CD1c-positive myeloid dendritic cell (primary cell): ENCODE measurements at regions not wholly inside any gene's neighbourhood (a gene's known extent, or its start where the extent isn't known, plus 50 kb on each side); places are given as distances from the start of the nearest gene placed in this dataset.

Experiments
- DNase-seq: peaks from one replicate; pipeline ENCODE4 v3.0.0-alpha.2; 2016; ENCODE audit errors: extremely low spot score

DNA sequence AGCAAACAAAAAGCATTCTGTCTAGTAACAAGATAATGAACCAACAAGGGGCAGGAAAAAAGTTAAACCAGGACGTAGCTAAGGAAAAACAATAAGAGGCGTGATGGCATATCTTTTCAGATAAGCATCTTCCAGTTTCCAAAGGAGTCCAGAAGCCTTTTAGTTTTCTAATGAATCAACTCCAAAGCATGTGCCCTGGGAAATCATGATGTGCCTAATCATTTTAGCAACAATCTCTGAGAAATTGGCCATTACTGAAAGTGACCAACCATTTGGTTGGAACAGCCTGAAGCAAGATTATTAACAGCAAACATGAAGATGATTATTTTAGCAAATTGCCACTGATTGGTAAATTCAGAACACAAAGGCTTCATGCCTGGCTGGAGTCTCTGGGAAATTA lies 440.9 kb upstream of the MAF start:
- DNase-seq: no peak

DNA sequence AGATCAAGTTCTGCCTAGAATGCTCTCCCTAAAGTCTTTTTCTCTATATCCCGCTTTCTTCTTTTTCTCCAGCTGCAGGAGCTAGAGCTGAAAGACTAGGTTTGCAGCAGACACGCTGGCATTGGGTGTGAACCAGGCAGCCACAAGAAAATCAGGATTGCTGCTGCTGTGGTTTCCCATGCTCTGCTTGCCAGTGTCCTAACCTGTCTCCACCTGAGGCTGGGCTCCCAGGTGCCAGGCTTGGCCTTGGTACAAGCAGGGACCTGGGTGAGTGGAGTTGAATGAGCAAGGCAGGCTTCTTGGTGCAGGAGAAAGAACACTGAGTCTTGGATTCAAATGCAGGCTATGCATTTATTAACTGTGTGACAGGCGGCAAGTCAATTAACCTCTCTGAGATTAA lies 440.3 kb upstream of the MAF start:
- DNase-seq: no peak

DNA sequence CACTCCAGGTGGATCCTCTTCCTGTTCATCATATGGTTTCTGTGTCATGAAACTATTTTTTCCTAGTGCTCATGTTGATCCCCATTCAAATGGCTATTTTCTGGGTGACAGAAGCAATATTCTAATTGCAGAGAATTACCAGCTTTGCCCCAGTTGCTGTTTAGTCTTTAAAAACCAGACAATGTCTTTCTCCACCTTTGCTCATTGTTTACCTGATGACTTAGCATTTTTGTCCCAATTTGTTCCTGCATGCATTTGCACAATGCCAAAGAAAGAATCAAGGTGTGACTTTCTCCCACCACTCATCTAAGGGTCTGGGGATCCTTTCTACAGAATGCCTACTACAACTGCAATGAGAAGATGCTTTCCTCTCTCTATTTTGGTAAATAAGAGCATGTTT lies 439.9 kb upstream of the MAF start:
- DNase-seq: no peak

DNA sequence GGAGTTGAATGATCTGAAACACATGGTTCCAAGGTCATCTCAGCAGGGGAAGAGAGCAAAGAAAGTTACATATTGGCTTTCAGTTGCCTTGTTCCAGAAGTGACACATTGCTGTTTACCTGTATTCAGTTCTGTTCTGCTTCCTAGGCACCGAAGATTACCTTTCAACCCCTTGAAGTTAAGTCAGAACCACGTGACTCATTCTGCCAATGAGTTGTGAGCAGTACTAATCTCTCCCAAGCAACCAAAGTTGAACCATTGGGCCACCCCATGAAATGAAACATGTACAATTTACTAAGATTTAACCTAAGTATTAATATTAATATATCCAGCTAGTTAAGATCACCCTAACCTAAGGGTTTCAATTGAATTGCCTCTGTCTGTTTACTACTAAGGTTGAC lies 439.2 kb upstream of the MAF start:
- no peak for DNase-seq

DNA sequence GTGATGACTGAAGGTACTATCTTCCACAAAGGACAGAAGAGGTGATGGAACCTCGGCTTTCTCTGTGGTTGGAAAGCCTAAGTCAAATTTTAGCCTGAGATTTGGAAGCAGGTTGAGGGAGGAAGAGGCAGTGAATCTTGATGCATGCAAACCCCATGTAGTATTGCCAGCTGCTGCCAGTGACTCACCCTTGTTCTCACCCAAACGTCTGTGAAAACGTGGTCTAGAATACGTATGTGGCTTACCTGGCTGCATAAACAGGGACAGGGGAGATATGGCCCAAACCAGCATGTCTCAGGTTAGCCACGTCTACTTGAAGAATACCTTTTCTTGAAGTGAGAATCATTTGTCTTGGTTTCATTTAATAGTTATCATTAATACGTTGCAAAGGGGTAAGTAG lies 438.0 kb upstream of the MAF start:
- no peak for DNase-seq

DNA sequence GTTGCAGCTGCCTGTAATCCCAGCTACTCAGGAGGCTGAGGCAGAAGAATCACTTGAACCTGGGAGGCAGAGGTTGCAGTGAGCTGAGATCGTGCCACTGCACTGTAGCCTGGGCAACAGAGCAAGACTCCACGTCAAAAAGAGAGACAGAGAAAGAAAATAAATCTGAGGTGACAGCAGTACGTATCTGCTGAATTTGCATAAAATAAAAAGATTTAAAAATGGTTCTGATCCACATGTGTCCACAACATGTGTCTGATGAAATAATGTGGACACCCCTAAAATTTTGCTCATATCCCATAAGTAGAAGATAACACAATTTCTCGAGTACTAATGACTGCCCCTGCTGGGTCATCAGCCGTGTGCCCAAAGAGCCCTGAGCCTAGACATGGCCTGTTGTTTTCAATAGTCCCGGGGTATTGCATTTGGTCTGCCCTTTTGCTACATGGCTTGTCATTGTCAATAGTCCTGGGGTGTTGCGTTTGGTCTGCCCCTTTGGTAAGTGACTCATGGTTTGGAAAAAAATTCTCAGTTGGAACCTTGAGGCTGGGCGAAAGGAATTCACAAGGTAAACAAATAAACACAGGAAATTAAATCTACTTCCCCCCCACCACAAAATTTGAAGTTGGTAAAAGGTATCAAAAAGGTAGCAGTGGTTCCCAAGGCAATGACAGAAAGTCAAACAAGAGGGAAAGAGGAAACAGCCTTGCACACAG lies 434.6 kb upstream of the MAF start:
- no peak for DNase-seq

DNA sequence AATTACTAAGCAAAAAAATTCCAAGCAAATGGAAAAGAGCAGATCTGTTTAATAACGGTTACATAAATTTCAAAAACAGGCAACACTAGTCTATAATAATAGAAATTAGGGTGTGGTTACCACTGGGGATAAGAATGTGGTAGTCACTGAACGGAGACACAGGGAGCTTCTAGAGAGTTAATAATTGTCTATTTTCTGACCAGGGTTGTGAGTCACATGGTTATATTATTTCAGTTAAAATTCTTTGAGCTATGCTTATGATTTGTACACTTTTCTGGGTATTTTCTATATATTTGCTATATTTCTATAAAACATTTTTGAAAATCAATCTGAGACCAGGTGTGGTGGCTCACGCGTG lies 433.9 kb upstream of the MAF start:
- DNase-seq: no peak

DNA sequence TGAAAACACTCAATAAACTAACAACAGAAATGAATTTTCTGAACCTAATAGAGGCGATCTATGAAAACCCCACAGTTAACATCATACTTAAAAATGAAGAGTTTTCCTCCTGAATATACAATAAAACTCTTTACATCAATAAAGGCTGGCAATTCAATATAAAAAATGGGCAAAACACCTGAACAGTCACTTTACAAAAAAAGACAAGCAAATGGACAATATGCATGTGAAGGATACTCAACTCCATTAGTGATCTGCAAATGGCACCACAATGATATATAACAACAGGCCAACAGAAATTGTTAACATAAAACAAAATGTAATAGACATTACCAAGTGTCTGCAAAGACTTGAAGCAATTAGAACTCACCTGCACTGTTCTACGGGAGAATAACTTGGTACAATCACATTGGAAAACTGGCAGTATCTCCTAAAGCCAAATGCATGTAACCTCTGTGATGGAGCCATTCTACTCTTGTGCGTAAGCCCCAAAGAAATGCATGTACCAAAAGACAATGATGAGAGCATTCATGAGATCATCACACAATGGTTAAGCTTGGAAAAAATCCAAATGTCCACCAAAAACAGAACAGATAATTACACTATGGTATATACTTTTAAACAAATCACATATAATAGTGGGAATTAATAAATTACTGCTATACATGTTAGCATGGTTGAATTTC lies 433.4 kb upstream of the MAF start:
- DNase-seq: no peak

DNA sequence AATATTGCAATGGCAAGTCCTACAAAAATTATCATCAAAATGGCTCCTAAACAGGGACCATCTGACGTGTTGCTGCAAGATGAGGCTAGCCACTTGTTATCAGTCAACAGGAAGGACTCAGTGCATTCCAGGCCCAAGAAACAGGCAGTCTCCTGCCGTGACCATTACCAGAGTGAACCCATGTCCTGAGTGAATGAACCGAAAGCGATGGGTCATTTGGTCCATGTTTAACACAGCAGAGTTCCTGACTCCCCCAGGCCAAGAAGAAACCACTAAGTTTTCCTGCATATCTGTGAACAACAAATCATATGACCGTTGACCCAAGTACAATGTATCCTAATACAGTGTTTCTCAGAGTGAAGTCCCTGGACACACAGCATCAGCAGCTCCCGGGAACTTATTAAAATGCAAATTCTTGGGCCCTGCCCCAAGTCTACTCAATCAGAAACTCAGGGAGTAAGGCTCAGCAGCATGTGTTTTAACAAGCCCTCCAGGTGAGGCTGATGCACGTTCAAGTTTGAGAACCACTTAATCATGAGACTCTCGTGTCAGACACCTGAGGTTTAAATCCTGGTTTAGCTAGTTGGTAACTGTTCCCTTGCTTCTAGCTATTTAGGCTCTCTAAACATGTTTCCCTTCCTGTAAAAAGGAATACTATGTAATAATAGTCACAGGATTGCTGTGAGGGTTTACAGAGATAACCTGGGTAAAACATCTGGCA lies 429.4 kb upstream of the MAF start:
- no peak for DNase-seq

DNA sequence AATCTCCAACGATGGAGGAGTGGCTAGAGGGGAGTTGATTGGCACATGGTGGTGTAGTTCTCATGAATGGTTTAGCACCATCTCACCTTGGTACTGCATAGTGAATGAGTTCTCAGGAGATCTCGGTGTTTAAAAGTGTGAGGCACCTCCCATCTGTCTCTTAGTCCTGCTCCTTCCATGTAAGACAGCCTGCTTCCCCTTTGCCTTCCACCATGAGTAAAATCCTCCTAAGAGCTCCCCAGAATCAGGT lies 428.8 kb upstream of the MAF start:
- DNase-seq: no peak

DNA sequence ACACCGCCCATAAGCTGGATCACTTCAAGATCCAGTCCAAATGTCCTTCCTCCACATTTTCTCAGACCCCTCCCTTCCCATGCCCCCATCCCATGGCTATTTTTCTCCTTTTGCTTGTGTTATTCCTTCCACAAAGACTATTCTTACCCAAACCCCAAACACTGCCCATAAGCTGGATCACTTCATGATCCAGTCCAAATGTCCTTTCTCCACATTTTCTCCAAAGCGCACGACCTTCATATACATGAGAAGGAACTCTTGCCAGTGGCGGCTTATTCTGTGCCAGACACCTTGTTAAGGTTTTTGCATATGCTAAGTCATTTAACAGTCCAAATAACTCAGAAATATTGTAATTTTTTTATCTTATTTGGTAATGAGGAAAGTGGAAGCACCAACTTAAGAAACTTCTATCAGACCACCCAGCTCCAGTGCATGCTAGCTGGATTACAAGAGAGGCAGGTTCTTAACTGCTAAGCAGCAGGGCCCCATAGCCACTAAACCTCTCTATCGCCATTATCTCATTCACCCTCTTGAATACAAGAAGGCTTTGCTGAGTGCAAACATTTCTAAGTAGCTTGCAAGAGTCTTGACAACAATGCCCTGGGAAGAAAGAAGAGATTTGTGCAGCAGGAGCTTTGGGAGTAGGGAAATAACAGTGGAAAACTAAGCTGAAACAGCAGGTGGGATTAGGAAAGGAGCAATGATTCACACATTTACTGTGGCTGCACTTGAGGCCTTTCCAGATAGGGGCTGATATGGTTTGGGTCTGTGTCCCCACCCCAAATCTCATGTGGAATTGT lies 428.2 kb upstream of the MAF start:
- DNase-seq: no peak

DNA sequence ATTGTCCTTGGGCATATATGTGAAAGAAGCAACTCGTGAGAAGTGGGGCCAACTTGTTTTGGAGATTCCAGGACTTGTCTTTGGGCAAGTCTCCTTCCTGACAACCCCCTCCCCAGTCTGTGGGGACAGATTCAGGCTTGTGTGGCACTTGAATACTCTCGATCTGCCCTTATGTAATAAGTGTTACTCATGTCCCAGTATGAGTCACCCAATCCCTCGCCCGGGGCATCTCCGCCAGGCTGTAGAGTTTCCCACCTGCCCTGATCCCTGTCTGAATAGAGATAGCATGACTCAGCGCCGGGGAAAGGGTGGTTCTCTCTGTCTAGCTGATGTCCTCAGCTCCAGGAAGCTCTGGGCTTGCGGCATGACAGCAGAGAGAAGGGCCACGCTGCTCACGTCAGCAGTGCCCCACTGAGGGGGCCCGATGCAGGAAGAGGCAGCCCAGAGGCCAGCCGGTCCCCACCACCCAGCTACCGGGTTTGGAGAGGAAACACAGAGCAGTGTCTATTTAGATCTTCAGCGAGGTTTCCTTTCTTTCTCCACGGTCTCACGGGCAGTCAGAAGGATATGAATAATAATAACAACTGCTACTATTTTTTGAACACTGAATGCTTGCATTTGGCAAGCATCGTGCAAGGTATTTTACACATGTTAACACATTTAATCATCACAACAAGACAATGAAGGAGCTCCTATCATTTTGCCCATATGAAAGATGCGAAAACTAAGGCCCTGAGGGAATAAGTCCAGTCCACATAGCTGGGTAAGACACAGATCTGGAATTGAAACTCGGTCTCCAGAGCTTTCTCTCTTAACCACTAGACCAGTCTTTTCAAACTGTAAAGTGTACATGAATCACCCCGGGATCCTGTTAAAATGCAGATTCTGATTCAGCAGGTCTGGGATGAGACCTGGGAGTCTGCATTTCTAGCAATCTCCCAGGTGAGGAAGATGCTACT lies 426.7 kb upstream of the MAF start:
- DNase-seq: peak; percentile 6

DNA sequence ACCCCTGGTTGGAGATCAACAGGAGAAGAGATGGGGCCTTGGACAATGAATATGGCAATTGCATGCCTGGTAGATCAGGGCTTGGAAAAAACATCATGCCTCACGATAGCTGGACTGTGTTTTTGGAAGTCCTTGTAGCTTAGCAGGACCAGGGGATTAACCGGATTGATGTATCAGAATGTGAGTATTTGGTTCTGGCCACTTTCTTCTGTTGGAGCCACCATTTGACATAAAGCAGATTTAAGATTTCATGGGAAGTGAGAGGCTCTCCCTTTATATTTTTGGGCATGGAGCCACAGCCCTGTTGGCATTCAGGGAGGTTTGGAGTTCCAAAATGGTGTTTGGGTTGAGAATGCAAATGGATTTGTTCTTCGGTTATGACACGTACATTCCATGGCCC lies 424.7 kb upstream of the MAF start:
- no peak for DNase-seq

DNA sequence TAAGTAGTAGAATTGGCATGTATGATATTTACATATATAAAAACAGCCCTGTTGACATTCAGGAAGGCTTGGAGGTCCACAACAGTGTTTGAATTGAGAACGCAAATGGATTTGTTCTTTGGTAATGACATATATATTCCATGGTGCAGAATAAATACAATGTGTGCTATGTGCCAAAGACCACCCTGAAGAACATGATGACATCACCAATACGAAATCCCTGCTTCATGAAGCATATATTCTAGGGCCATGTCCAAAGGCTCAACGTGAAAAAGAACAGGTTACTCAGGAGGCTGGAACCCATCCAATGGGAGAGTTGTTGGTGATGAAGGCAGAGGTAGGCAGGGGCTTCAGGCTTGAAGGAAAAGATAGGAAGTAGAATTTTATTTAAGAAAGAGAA lies 423.9 kb upstream of the MAF start:
- no peak for DNase-seq

DNA sequence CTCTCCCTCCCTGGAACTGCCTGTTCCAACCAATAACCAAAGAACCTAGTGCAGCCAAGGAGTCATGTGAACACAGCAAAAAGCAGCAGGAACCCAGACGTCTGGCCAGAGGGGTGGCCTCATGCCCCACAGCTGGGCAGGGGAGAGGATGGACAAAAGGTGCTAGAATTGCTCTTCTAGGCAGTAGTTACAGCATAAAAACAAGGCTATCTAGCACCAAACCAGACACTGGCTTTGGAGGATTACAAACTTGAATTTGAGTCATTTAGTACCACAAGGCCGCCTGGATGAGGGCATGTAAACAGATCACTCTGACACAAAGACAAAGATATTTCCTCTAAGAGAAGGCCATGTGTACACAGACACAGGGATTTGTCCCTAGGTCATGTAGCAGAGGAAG lies 423.3 kb upstream of the MAF start:
- DNase-seq: no peak

DNA sequence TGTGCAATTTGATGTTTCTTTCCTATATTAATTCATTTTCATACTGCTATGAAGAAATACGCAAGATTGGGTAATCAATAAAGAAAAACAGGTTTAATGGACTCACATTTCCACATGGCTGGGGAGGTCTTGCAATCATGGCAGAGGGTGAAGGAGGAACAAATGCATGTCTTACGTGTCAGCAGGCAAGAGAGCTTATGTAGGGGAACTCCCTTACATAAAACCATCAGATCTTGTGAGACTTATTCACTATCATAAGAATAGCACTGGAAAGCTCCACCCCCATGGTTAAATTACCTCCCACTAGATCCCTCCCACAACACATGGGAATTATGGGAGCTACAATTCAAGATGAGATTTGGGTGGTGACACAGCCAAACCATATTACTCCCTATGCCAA lies 418.9 kb upstream of the MAF start:
- no peak for DNase-seq

DNA sequence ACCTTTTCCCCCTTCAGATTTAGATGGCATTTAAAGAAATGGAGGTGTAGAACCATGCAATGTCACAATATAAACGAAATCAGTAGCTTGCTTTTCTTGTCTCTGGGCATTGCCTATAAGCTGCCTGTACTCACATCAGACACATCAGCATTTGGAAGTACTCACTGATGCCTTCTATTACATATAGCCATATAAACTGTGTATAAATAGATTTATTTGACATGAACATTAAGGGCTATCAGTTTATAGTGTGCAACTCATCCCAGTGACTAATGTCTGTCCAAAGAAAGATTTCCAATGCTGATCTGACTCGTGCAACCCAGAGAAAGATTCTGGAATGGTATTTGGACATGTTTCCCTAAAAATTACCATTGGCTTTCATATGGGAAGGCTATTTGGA lies 417.9 kb upstream of the MAF start:
- DNase-seq: no peak

DNA sequence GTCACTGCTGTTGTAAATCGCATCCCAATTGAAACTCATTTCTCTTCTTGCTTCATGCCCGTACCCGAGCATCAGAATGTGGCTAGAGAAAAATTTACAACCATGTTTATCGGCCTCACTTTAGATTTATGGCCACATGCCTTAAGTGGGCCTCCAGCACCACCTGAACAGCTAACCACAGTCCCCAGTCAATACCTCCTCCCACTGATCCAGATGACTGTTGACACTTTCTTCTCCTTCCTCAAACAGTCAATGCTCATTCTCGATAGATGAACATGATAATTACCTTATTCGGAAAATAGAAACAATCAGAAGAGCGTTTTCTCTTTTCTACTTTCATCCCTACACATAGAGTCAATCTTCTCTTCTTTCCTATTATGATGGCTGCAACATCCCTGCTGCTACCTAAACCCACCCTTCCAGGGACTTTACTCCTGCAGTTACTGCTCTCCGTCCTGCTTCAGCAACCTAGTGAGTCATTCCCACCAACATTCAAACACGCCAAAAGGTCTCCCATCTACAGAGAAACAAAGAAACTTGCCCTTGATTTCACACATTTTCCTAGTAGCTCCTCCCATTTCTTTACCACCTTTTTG lies 416.3 kb upstream of the MAF start:
- DNase-seq: no peak

DNA sequence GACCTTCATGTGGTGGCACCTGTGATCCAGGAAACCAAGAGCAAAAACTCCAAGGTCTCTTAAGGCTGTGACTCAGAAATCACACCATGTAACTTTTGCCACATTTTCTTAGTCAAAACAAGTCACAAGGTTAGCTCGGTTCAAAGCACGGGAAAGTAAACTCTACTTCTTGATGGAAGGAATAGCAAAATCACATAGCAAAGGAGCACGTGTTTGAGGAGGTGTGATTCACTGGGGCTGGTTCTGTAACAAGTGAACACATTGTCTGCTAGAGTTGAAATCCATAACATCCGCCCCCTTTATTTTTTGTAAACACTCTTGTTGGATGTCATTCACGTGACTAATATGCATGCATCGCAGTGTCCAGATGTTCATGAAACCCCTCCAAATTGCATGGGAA lies 415.0 kb upstream of the MAF start:
- no peak for DNase-seq

DNA sequence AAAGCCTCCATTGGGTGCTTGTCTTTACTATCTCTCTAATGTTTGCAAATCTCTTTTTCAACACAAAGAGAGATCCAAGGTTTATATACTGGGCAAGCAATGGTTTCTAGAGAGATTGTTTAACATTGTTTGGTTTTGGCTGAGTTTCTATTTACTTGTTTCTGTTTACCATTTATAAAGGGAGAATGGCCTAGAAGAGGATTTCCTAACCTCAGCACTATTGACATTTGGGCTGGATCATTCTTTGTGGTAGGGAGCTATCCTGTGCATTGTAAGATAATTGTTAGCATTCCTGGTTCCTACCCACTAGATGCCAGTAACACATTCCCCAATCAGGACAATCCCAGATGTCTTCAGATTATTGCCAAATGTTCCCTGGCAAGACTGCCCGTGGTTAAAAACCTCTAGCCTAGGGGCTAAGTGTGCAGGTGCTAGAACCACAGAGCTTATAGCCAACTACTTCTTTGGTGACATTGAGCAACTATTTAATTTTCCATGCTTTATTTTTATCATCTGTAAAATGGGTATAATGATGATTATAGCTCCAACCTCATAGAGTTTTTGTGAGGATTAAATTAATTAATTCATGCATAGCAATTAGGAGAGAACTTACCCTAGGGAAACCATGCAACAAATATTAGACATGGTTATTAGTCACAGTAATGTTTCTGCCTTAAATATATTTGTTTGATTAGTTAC lies 413.9 kb upstream of the MAF start:
- no peak for DNase-seq

DNA sequence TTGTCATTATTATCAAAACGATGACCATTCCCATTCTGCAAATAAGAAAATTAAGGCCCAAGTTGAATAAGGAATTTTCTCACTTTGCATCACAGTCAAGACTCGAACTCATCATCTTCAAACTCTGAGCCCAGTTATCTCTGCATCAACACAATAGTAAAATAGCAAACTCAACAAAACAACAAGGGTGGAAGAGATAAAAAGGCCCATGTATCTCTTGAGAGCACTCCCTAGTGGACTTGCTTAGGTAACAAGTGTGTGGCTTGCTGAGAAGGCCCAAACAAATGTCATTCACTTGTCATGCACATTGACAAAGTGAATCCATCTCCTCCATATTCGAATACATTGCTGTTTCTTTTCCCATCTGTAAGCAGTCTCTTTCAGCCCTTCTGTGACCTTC lies 412.0 kb upstream of the MAF start:
- no peak for DNase-seq
